Lung (tissue), 11 donors: ENCODE measurements at regions not wholly inside any gene's neighbourhood (a gene's known extent, or its start where the extent isn't known, plus 50 kb on each side); places are given as distances from the start of the nearest gene placed in this dataset.

Experiments
- ATAC-seq: fragments of 200-7000 bp; cut with Tn5 transposase; one replicate; pipeline ENCODE4 v1.9.1; 2020; ENCODE audit warnings: moderate number of reproducible peaks; ENCODE audit not compliant: insufficient read depth, low FRiP score
- DNase-seq, 3 donors: peaks; one replicate each; pipeline ENCODE4 v3.0.0-alpha.2; 2013 to 2017
- H3K27ac ChIP-seq, 2 donors: one replicate each; pipeline ENCODE4 v1.5.1; 2013; ENCODE audit warnings: mild to moderate bottlenecking in 2 of 2, moderate library complexity in 2 of 2, control low read depth in 1 of 2, inconsistent platforms in 1 of 2, low read depth in 1 of 2, low read length in 1 of 2
- H3K27me3 ChIP-seq, 3 donors: one replicate each; pipeline ENCODE4 v1.5.1; 2013; ENCODE audit warnings: low read length in 2 of 3; ENCODE audit not compliant: control insufficient read depth in 3 of 3, insufficient read depth in 3 of 3
- H3K36me3 ChIP-seq, 4 donors: one replicate each; pipeline ENCODE4 v1.5.1; 2013; ENCODE audit warnings: low read length in 4 of 4, mild to moderate bottlenecking in 1 of 4, moderate library complexity in 1 of 4; ENCODE audit not compliant: control insufficient read depth in 4 of 4, insufficient read depth in 4 of 4
- H3K4me1 ChIP-seq, 5 donors: one replicate each; pipeline ENCODE4 v1.5.1; 2013; ENCODE audit warnings: low read length in 5 of 5, mild to moderate bottlenecking in 2 of 5, moderate library complexity in 1 of 5; ENCODE audit not compliant: control insufficient read depth in 5 of 5, insufficient read depth in 5 of 5
- H3K4me3 ChIP-seq: one replicate; pipeline ENCODE4 v1.5.1; 2013; ENCODE audit warnings: mild to moderate bottlenecking, control low read depth, moderate library complexity
- H3K9ac ChIP-seq, 2 donors: one replicate each; pipeline ENCODE4 v1.5.1; 2013; ENCODE audit warnings: low read length in 2 of 2, control low read depth in 1 of 2; ENCODE audit not compliant: insufficient read depth in 1 of 2
- H3K9me3 ChIP-seq, 4 donors: one replicate each; pipeline ENCODE4 v1.5.1; 2013; ENCODE audit warnings: low read length in 3 of 4, mild to moderate bottlenecking in 1 of 4, moderate library complexity in 1 of 4; ENCODE audit not compliant: control insufficient read depth in 4 of 4, insufficient read depth in 3 of 4
- WGBS, 2 donors: extraction: QIAGEN DNeasy Blood & Tissue Kit; methylation state at CpG; one replicate each; pipeline ENCODE4 v1.1.7; 2013; 5-methylcytosine and 5-hydroxymethylcytosine counted together
- TF ChIP-seq, protein P1 (sequence below): IDR thresholded peaks from 2 replicates; pipeline ENCODE4 v1.5.1; 2012; ENCODE audit warnings: mild to moderate bottlenecking; ENCODE audit errors: control extremely low read depth, extremely low read depth
- donor health status: control.
- donor health status: control.
- donor health status: Bipolar disorder and iron deficiency.
- donor health status: healthy.
- donor health status: DM: yes; HTN: yes; CAD: no.

DNA sequence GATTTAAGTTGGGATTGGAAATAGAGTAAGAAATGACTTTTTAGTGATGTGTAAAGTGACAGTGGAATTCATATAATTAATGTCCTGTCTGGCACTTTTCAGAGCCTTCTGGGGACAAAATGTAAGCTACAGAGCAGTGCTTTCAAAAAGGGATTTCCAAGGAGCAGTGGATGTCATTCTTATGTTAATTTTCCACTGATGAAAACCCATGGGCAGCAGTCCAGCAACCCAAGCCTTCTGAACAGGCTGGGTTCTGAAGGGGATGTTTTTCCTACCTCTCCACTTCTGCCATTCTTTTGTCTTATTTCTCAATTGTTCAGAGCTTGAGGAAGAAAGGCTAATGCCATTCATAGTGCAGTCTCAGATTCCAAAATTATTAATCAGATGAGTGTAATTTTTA is 717.6 kb upstream of the HS3ST1 start:
- TF ChIP-seq, protein P1, sequence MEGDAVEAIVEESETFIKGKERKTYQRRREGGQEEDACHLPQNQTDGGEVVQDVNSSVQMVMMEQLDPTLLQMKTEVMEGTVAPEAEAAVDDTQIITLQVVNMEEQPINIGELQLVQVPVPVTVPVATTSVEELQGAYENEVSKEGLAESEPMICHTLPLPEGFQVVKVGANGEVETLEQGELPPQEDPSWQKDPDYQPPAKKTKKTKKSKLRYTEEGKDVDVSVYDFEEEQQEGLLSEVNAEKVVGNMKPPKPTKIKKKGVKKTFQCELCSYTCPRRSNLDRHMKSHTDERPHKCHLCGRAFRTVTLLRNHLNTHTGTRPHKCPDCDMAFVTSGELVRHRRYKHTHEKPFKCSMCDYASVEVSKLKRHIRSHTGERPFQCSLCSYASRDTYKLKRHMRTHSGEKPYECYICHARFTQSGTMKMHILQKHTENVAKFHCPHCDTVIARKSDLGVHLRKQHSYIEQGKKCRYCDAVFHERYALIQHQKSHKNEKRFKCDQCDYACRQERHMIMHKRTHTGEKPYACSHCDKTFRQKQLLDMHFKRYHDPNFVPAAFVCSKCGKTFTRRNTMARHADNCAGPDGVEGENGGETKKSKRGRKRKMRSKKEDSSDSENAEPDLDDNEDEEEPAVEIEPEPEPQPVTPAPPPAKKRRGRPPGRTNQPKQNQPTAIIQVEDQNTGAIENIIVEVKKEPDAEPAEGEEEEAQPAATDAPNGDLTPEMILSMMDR = no peak
- H3K27ac ChIP-seq = no peak overlapping the region
- H3K27me3 ChIP-seq = no peaks in the 10 kb centered on the region
- no peak overlapping the region for H3K9ac ChIP-seq
- H3K4me3 ChIP-seq = no peak overlapping the region
- no peaks in the 10 kb centered on the region for H3K9me3 ChIP-seq
- ATAC-seq (no peak), DNase-seq (peak in 1 of 3 donors; percentile 8)
- H3K4me1 ChIP-seq = no peaks in the 10 kb centered on the region
- no peaks in the 10 kb centered on the region for H3K36me3 ChIP-seq

GRCh38 chr4:12145768-12146167 is 717.1 kb upstream of the HS3ST1 start:
- WGBS, 2 donors = 91 to 94% methylated on average over 1 of the region's 1 CpG

DNA sequence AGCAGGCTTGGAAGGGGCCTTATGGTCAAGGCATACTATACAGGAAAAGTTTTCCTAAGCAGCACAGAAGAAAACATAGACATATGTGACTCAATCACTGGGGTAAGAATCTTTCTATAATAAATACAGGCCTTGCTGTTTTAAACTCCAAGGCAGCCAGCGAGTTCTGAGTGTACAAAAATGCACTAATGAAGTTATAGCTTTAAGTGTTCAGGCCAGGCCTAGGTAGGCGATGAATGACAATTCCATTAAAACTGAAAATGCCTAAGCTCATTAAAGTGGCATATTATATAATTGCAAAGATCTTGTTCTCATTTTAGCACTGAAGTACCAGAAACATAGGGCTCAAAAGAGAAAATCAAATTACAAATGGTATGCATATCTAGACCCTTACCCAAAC is 716.4 kb upstream of the HS3ST1 start:
- no peaks in the 10 kb centered on the region for H3K36me3 ChIP-seq
- 93 to 94% methylated on average over 2 of the region's 2 CpGs for WGBS, 2 donors
- H3K9me3 ChIP-seq = no peaks in the 10 kb centered on the region
- no peak overlapping the region for H3K27ac ChIP-seq
- H3K27me3 ChIP-seq = no peaks in the 10 kb centered on the region
- DNase-seq = no peak
- no peaks in the 10 kb centered on the region for H3K4me1 ChIP-seq
- TF ChIP-seq, protein P1 = no peak
- no peak for ATAC-seq
- no peak overlapping the region for H3K4me3 ChIP-seq
- H3K9ac ChIP-seq = no peak overlapping the region

More at GRCh38 chr4:12145768-12146167, 717.1 kb upstream of the HS3ST1 start:
- Histone ChIP-seq H3K4me1 (no peaks in the 10 kb centered on the region), H3K9me3 (no peaks in the 10 kb centered on the region), H3K36me3 (no peaks in the 10 kb centered on the region), H3K27me3 (no peaks in the 10 kb centered on the region), H3K4me3 (no peak overlapping the region), H3K9ac (no peak overlapping the region), H3K27ac (no peak overlapping the region)
- ATAC-seq (no peak), DNase-seq (no peak)
- TF ChIP-seq, protein P1 = no peak

GRCh38 chr4:12144051-12144450 is 715.4 kb upstream of the HS3ST1 start:
- no peak overlapping the region for H3K27ac ChIP-seq
- no peaks in the 10 kb centered on the region for H3K9me3 ChIP-seq
- TF ChIP-seq, protein P1 = no peak
- no peak overlapping the region for H3K4me3 ChIP-seq
- H3K36me3 ChIP-seq = no peaks in the 10 kb centered on the region
- DNase-seq = no peak
- H3K4me1 ChIP-seq = no peaks in the 10 kb centered on the region
- no peak overlapping the region for H3K9ac ChIP-seq
- 92 to 94% methylated on average over 2 of the region's 2 CpGs for WGBS, 2 donors
- H3K27me3 ChIP-seq = no peaks in the 10 kb centered on the region
- ATAC-seq = no peak
